H1 (cell line): ENCODE measurements at regions not wholly inside any gene's neighbourhood (a gene's known extent, or its start where the extent isn't known, plus 50 kb on each side); places are given as distances from the start of the nearest gene placed in this dataset.

Source experiments
- CTCF ChIA-PET: fragments of 300-600 bp; sonication (Branson Sonifier 250); formaldehyde crosslinking; loops from one replicate; lab custom pipeline; 2021; ENCODE audit not compliant: partially characterized antibody; lab: Charles Lee
- POLR2A ChIA-PET: fragments of 300-600 bp; sonication (Branson Sonifier 250); formaldehyde crosslinking; loops from one replicate; lab custom pipeline; 2021; ENCODE audit warnings: inconsistent platforms; ENCODE audit not compliant: partially characterized antibody; lab: Charles Lee
- DNase-seq, 2 experiments: peaks; one replicate each; pipeline versions ENCODE4 v3.0.0 to v3.0.0-alpha.2; 2010 to 2022; ENCODE audit warnings: low spot score in 2 of 2, low read depth in 1 of 2, mixed read lengths in 1 of 2
- FAIRE-seq: peaks from 2 replicates; lab custom pipeline; 2011; peaks lifted over from hg19 to GRCh38; lab: Jason Lieb, UNC
- H2AFZ ChIP-seq: 2 replicates; pipeline ENCODE4 v1.8.1; 2012; ENCODE audit warnings: low read length, inconsistent platforms
- H2AK5ac ChIP-seq: 2 replicates; pipeline ENCODE4 v1.6.1; 2013; ENCODE audit warnings: low read depth, low read length
- H2BK120ac ChIP-seq: replicated peaks from 2 replicates; pipeline ENCODE3; 2013; ENCODE audit warnings: low read depth, low read length, inconsistent platforms
- H2BK12ac ChIP-seq: 2 replicates; pipeline ENCODE4 v1.6.1; 2013; ENCODE audit warnings: low read depth, low read length
- H2BK15ac ChIP-seq: 2 replicates; pipeline ENCODE4 v1.6.1; 2013; ENCODE audit warnings: low read length
- H2BK20ac ChIP-seq: 2 replicates; pipeline ENCODE4 v1.6.1; 2013; ENCODE audit warnings: low read length
- H2BK5ac ChIP-seq: 2 replicates; pipeline ENCODE4 v1.6.1; 2013; ENCODE audit warnings: low read depth, low read length
- H3K14ac ChIP-seq: 2 replicates; pipeline ENCODE4 v1.6.1; 2013; ENCODE audit warnings: inconsistent platforms; ENCODE audit not compliant: insufficient read length
- H3K18ac ChIP-seq: 2 replicates; pipeline ENCODE4 v1.6.1; 2013; ENCODE audit warnings: low read length; ENCODE audit errors: extremely low read depth
- H3K23ac ChIP-seq: 2 replicates; pipeline ENCODE4 v1.6.1; 2013; ENCODE audit warnings: inconsistent platforms; ENCODE audit not compliant: insufficient read length
- H3K23me2 ChIP-seq: 2 replicates; pipeline ENCODE4 v1.6.1; 2013; ENCODE audit warnings: low read depth, low read length
- H3K27ac ChIP-seq: 2 replicates; pipeline ENCODE4 v1.6.1; 2011; ENCODE audit warnings: low read depth, low read length, inconsistent platforms
- H3K27me3 ChIP-seq, 4 experiments: replicated peaks in 1 of 4; 1 replicate in 1 of 4; 2 replicates in 3 of 4; pipeline versions ENCODE4 v1.6.1 to v1.8.1; 2011 to 2013; ENCODE audit warnings: low read length in 3 of 4, mild to moderate bottlenecking in 3 of 4, inconsistent platforms in 2 of 4, mixed read lengths in 2 of 4, moderate library complexity in 1 of 4; ENCODE audit not compliant: control insufficient read depth in 3 of 4, insufficient read depth in 3 of 4; ENCODE audit errors: extremely low read depth in 1 of 4
- H3K36me3 ChIP-seq, 4 experiments: 2 replicates each; pipeline versions ENCODE4 v1.6.1 to v1.8.1; 2011 to 2013; ENCODE audit warnings: mild to moderate bottlenecking in 4 of 4, low read length in 3 of 4, moderate library complexity in 2 of 4, control low read depth in 1 of 4, inconsistent platforms in 1 of 4; ENCODE audit not compliant: insufficient read depth in 4 of 4, control insufficient read depth in 2 of 4
- H3K4ac ChIP-seq: replicated peaks from 2 replicates; pipeline ENCODE3; 2013; ENCODE audit warnings: low read length, low read depth, mixed read lengths, inconsistent platforms; ENCODE audit not compliant: insufficient read length
- H3K4me1 ChIP-seq, 4 experiments: replicated peaks in 1 of 4; 1 replicate in 1 of 4; 2 replicates in 3 of 4; pipeline versions ENCODE4 v1.6.1 to v1.8.1; 2011 to 2013; ENCODE audit warnings: low read length in 3 of 4, inconsistent platforms in 2 of 4, mixed read lengths in 1 of 4; ENCODE audit not compliant: insufficient read depth in 4 of 4, control insufficient read depth in 3 of 4
- H3K4me2 ChIP-seq, 2 experiments: 2 replicates each; pipeline versions ENCODE4 v1.6.1 to v1.8.1; 2011 to 2013; ENCODE audit warnings: low read depth in 2 of 2, low read length in 2 of 2, control low read depth in 1 of 2, inconsistent platforms in 1 of 2, mild to moderate bottlenecking in 1 of 2; ENCODE audit not compliant: insufficient read depth in 1 of 2
- H3K4me3 ChIP-seq, 4 experiments: fragments of 200-600, 300-600 bp in 1 of 4; sonication (generic), shearing (Covaris generic), sonication (Bioruptor Twin) in 1 of 4; 2 replicates each; pipeline versions ENCODE4 v1.5.1 to v1.8.1; 2011 to 2016; ENCODE audit warnings: low read length in 4 of 4, low read depth in 3 of 4, control low read depth in 2 of 4, inconsistent platforms in 2 of 4, mild to moderate bottlenecking in 2 of 4, mixed read lengths in 1 of 4, moderate library complexity in 1 of 4; ENCODE audit not compliant: insufficient read depth in 2 of 4; ENCODE audit errors: extremely low read depth in 1 of 4
- H3K56ac ChIP-seq: replicated peaks from 2 replicates; pipeline ENCODE3; 2013; ENCODE audit warnings: low read depth, mild to moderate bottlenecking, mixed read lengths, low read length, inconsistent platforms; ENCODE audit not compliant: insufficient read length
- H3K79me1 ChIP-seq: 2 replicates; pipeline ENCODE4 v1.6.1; 2013; ENCODE audit warnings: low read depth, low read length, control low read depth
- H3K79me2 ChIP-seq, 2 experiments: 2 replicates each; pipeline versions ENCODE4 v1.6.1 to v1.8.1; 2012 to 2013; ENCODE audit warnings: low read length in 2 of 2, mild to moderate bottlenecking in 2 of 2, inconsistent platforms in 1 of 2; ENCODE audit not compliant: insufficient read depth in 2 of 2, control insufficient read depth in 1 of 2
- H3K9ac ChIP-seq, 4 experiments: replicated peaks in 1 of 4; 1 replicate in 1 of 4; 2 replicates in 3 of 4; pipeline versions ENCODE4 v1.6.1 to v1.8.1; 2011 to 2013; ENCODE audit warnings: low read depth in 3 of 4, low read length in 3 of 4, control low read depth in 2 of 4, mild to moderate bottlenecking in 2 of 4, moderate library complexity in 2 of 4, inconsistent platforms in 1 of 4; ENCODE audit errors: extremely low read depth in 1 of 4
- H3K9me3 ChIP-seq, 2 experiments: 2 replicates each; pipeline versions ENCODE4 v1.6.1 to v1.8.1; 2012 to 2013; ENCODE audit warnings: mild to moderate bottlenecking in 2 of 2, moderate library complexity in 2 of 2, control low read depth in 1 of 2, inconsistent platforms in 1 of 2, low read depth in 1 of 2, low read length in 1 of 2, mixed read lengths in 1 of 2; ENCODE audit not compliant: insufficient read depth in 2 of 2
- H4K20me1 ChIP-seq, 2 experiments: replicated peaks in 1 of 2; 2 replicates each; pipeline versions ENCODE3 to v1.8.1; 2011 to 2013; ENCODE audit warnings: inconsistent platforms in 2 of 2, low read length in 2 of 2, mild to moderate bottlenecking in 1 of 2; ENCODE audit not compliant: insufficient read depth in 2 of 2, control insufficient read depth in 1 of 2
- H4K5ac ChIP-seq: 2 replicates; pipeline ENCODE4 v1.6.1; 2013; ENCODE audit warnings: low read length, low read depth, mixed read lengths, inconsistent platforms; ENCODE audit not compliant: insufficient read length
- H4K8ac ChIP-seq: 2 replicates; pipeline ENCODE4 v1.8.0; 2013; ENCODE audit warnings: mild to moderate bottlenecking, moderate library complexity, low read length, inconsistent platforms; ENCODE audit not compliant: insufficient read depth; ENCODE audit errors: extremely low read depth
- H4K91ac ChIP-seq: replicated peaks from 2 replicates; pipeline ENCODE3; 2013; ENCODE audit warnings: low read length, mixed read lengths, inconsistent platforms; ENCODE audit not compliant: insufficient read length
- BCL11A ChIP-seq, 2 experiments: IDR thresholded peaks; one replicate each; pipeline ENCODE4 v1.6.1; 2011; ENCODE audit warnings: low read depth in 2 of 2, low read length in 2 of 2, mild to moderate bottlenecking in 2 of 2
- CEBPB ChIP-seq: IDR thresholded peaks from 2 replicates; pipeline ENCODE4 v1.6.1; 2012; ENCODE audit warnings: low read depth, low read length
- E2F6 ChIP-seq: IDR thresholded peaks from 2 replicates; pipeline ENCODE4 v1.6.1; 2012; ENCODE audit warnings: inconsistent platforms
- GTF2F1 ChIP-seq: IDR thresholded peaks from 2 replicates; pipeline ENCODE4 v1.6.1; 2012; ENCODE audit warnings: low read depth, low read length, improper control_type of control experiment, borderline replicate concordance
- MAX ChIP-seq: IDR thresholded peaks from 2 replicates; pipeline ENCODE4 v1.6.1; 2012; ENCODE audit warnings: inconsistent platforms
- POU5F1 ChIP-seq: IDR thresholded peaks from 2 replicates; pipeline ENCODE4 v1.6.1; 2011; ENCODE audit warnings: low read depth, mild to moderate bottlenecking, low read length, moderate library complexity
- RAD21 ChIP-seq, 2 experiments: IDR thresholded peaks in 1 of 2; conservative IDR thresholded peaks in 1 of 2; 2 replicates each; pipeline ENCODE4 v1.6.1; 2011; ENCODE audit warnings: low read depth in 2 of 2, low read length in 2 of 2, improper control_type of control experiment in 1 of 2, inconsistent platforms in 1 of 2, mild to moderate bottlenecking in 1 of 2, moderate library complexity in 1 of 2
- RFX5 ChIP-seq: IDR thresholded peaks from 2 replicates; pipeline ENCODE4 v1.6.1; 2011; ENCODE audit warnings: low read depth, low read length, improper control_type of control experiment, borderline replicate concordance
- SIRT6 ChIP-seq: IDR thresholded peaks from one replicate; pipeline ENCODE4 v1.7.1; 2012; ENCODE audit warnings: low read length, inconsistent platforms
- SP1 ChIP-seq: IDR thresholded peaks from 2 replicates; pipeline ENCODE4 v1.6.1; 2011; ENCODE audit warnings: low read depth, low read length
- SRF ChIP-seq: IDR thresholded peaks from 2 replicates; pipeline ENCODE4 v1.6.1; 2011; ENCODE audit warnings: mild to moderate bottlenecking, low read depth, low read length, moderate library complexity
- TAF1 ChIP-seq: IDR thresholded peaks from 2 replicates; pipeline ENCODE4 v1.6.1; 2011; ENCODE audit warnings: mild to moderate bottlenecking, low read depth, low read length
- TEAD4 ChIP-seq: IDR thresholded peaks from 2 replicates; pipeline ENCODE4 v1.6.1; 2012; ENCODE audit warnings: low read depth, low read length, inconsistent platforms, mixed read lengths
- YY1 ChIP-seq: IDR thresholded peaks from 2 replicates; pipeline ENCODE4 v1.6.1; 2011; ENCODE audit warnings: low read depth, mild to moderate bottlenecking, low read length
- WGBS, 2 experiments: shearing (Covaris generic) in 1 of 2; methylation state at CpG; one replicate each; pipeline versions ENCODE4 v1.1.6 to v1.1.7; 2013 to 2015; ENCODE audit warnings: low lambda C conversion rate in 2 of 2, mixed read lengths in 2 of 2, inconsistent platforms in 1 of 2, low coverage in 1 of 2, missing lambda C conversion rate in 1 of 2; ENCODE audit not compliant: insufficient replicate concordance in 2 of 2, insufficient coverage in 1 of 2, insufficient read length in 1 of 2; ENCODE audit errors: extremely low coverage in 1 of 2, missing lambda C conversion rate in 1 of 2; 5-methylcytosine and 5-hydroxymethylcytosine counted together

- H3K56ac ChIP-seq = no peak overlapping the region
- H3K4me1 ChIP-seq = peaks cover 0 to 6% (median 2%) of the 10 kb centered on the region in 4 experiments; a peak in 1 of 7 replicates
- H2BK120ac ChIP-seq = no peak overlapping the region
- H3K79me1 ChIP-seq = no peaks in the 10 kb centered on the region
- CTCF ChIA-PET = interaction anchor here (0.9 to 2.1 kb wide), 10 partner anchors 10 to 201 kb away, joined by 3 to 15 read pairs (median 4); partner anchors contain the start of gene FAM50B
- POLR2A ChIA-PET = interaction anchor here (1.0 kb wide), 1 partner anchor 37 kb away, joined by 3 read pairs; no protein-coding TSS in a partner anchor
- FAIRE-seq = no peak
- no peak overlapping the region for H4K5ac ChIP-seq
- H4K8ac ChIP-seq = no peak overlapping the region
- no peaks in the 10 kb centered on the region for H3K36me3 ChIP-seq
- WGBS, 2 experiments = 84% methylated on average over 6 of the region's 6 CpGs; no CpG with 5 or more reads in 1 of the 2 experiments
- no peak overlapping the region for H3K4ac ChIP-seq
- H3K4me3 ChIP-seq = no peak overlapping the region
- H2BK12ac ChIP-seq = no peak overlapping the region
- H3K4me2 ChIP-seq = no peak overlapping the region
- H3K9me3 ChIP-seq = no peaks in the 10 kb centered on the region
- no peak overlapping the region for H3K18ac ChIP-seq
- H3K27ac ChIP-seq = no peak overlapping the region
- H3K79me2 ChIP-seq = no peaks in the 10 kb centered on the region
- H4K91ac ChIP-seq = no peak overlapping the region
- DNase-seq = no peak
- no peaks in the 10 kb centered on the region for H4K20me1 ChIP-seq
- H2AFZ ChIP-seq = 0 out of 2 replicates have a peak overlapping the region, but pooled peaks have one; percentile 11
- no peak overlapping the region for H3K14ac ChIP-seq
- no peak overlapping the region for H3K23ac ChIP-seq
- no peak overlapping the region for H2BK15ac ChIP-seq
- H3K9ac ChIP-seq = no peak overlapping the region
- H2BK5ac ChIP-seq = no peak overlapping the region
- H3K23me2 ChIP-seq = no peaks in the 10 kb centered on the region
- H2AK5ac ChIP-seq = no peak overlapping the region
- H2BK20ac ChIP-seq = no peak overlapping the region
- H3K27me3 ChIP-seq = no peaks in the 10 kb centered on the region
- TF ChIP-seq SP1 (no peak), CEBPB (no peak), RAD21 (IDR thresholded peaks at IDR 0.05 in 1 of 2, conservative IDR thresholded peaks at IDR 0.05 in 1 of 2; ENCODE audit: low read depth in 2 of 2, low read length in 2 of 2) (no peak), POU5F1 (no peak), TAF1 (no peak), GTF2F1 (no peak), MAX (no peak), E2F6 (no peak), SRF (no peak), RFX5 (no peak), YY1 (no peak), BCL11A (IDR thresholded peaks at IDR 0.05; ENCODE audit: low read depth in 2 of 2, low read length in 2 of 2) (no peak), TEAD4 (no peak), SIRT6 (no peak)
Observed at GRCh38 chr6:3949521-3949920, 100.3 kb downstream of the FAM50B start.
